ENCODE measurements at regions not wholly inside any gene's neighbourhood (a gene's known extent, or its start where the extent isn't known, plus 50 kb on each side); places are given as distances from the start of the nearest gene placed in this dataset.

GRCh38 chr4:11720292-11720691 is 291.6 kb upstream of the HS3ST1 start:
- H3K4me3 ChIP-seq: no peak overlapping the region
- no peak for DNase-seq
- H3K9me3 ChIP-seq: no peaks in the 10 kb centered on the region
- no peaks in the 10 kb centered on the region for H3K4me1 ChIP-seq
- H3K36me3 ChIP-seq: no peaks in the 10 kb centered on the region
- TF ChIP-seq CTCF (IDR thresholded peaks at IDR 0.05): peak in 3 of 4 experiments; percentile 37 to 62 (median 44)
- TF ChIP-seq POLR2A (IDR thresholded peaks at IDR 0.05): no peak
- no peak overlapping the region for H3K27ac ChIP-seq
- H3K27me3 ChIP-seq: no peaks in the 10 kb centered on the region
- intact Hi-C loops (cut with DNase I; ENCODE audit: low total_unique reads): no loop called here

- DNase-seq: no peak
- Histone ChIP-seq H3K27ac (no peak overlapping the region), H3K4me1 (no peaks in the 10 kb centered on the region), H3K36me3 (no peaks in the 10 kb centered on the region), H3K27me3 (no peaks in the 10 kb centered on the region), H3K4me3 (no peak overlapping the region), H3K9me3 (no peaks in the 10 kb centered on the region)
- TF ChIP-seq POLR2A (IDR thresholded peaks at IDR 0.05): no peak
- TF ChIP-seq CTCF (IDR thresholded peaks at IDR 0.05): no peak
- intact Hi-C loops (cut with DNase I; ENCODE audit: low total_unique reads): no loop called here
Observed at GRCh38 chr4:11719879-11720278, 291.2 kb upstream of the HS3ST1 start.

- Histone ChIP-seq H3K36me3 (no peaks in the 10 kb centered on the region), H3K4me1 (no peaks in the 10 kb centered on the region), H3K9me3 (no peaks in the 10 kb centered on the region), H3K4me3 (no peak overlapping the region), H3K27ac (no peak overlapping the region), H3K27me3 (no peaks in the 10 kb centered on the region)
- DNase-seq: no peak
- TF ChIP-seq POLR2A (IDR thresholded peaks at IDR 0.05): no peak
- no peak for TF ChIP-seq CTCF (IDR thresholded peaks at IDR 0.05)
- intact Hi-C loops (cut with DNase I; ENCODE audit: low total_unique reads): no loop called here
Observed at GRCh38 chr4:11715753-11716521, 287.2 kb upstream of the HS3ST1 start.

GRCh38 chr4:11710453-11711093 is 281.9 kb upstream of the HS3ST1 start:
- no peak for TF ChIP-seq POLR2A (IDR thresholded peaks at IDR 0.05)
- TF ChIP-seq CTCF (IDR thresholded peaks at IDR 0.05): no peak

GRCh38 chr4:11704186-11704830 is 275.6 kb upstream of the HS3ST1 start:
- no peak for TF ChIP-seq POLR2A (IDR thresholded peaks at IDR 0.05)
- no peak for TF ChIP-seq CTCF (IDR thresholded peaks at IDR 0.05)
- no peak for DNase-seq
- H3K4me3 ChIP-seq: no peak overlapping the region
- no peaks in the 10 kb centered on the region for H3K4me1 ChIP-seq
- H3K27me3 ChIP-seq: no peaks in the 10 kb centered on the region
- no peak overlapping the region for H3K27ac ChIP-seq
- H3K9me3 ChIP-seq: no peaks in the 10 kb centered on the region
- H3K36me3 ChIP-seq: no peaks in the 10 kb centered on the region
- intact Hi-C loops (cut with DNase I; ENCODE audit: low total_unique reads): no loop called here

More at GRCh38 chr4:11710453-11711093, 281.9 kb upstream of the HS3ST1 start:
- no peaks in the 10 kb centered on the region for H3K4me1 ChIP-seq
- no peaks in the 10 kb centered on the region for H3K27me3 ChIP-seq
- H3K9me3 ChIP-seq: no peaks in the 10 kb centered on the region
- DNase-seq: no peak
- no peaks in the 10 kb centered on the region for H3K36me3 ChIP-seq
- H3K4me3 ChIP-seq: no peak overlapping the region
- intact Hi-C loops (cut with DNase I; ENCODE audit: low total_unique reads): no loop called here
- no peak overlapping the region for H3K27ac ChIP-seq
